ENCODE measurements at regions not wholly inside any gene's neighbourhood (a gene's known extent, or its start where the extent isn't known, plus 50 kb on each side); places are given as distances from the start of the nearest gene placed in this dataset.

- no peak for TF ChIP-seq CTCF (IDR thresholded peaks at IDR 0.05)
- no peak for TF ChIP-seq POLR2A (IDR thresholded peaks at IDR 0.05)
These were observed 98.4 kb downstream of the SNX5 start for GRCh38 chr20:17870086-17870740.
